HEK293 (cell line): ENCODE measurements at regions not wholly inside any gene's neighbourhood (a gene's known extent, or its start where the extent isn't known, plus 50 kb on each side); places are given as distances from the start of the nearest gene placed in this dataset.

Source experiments
- FEZF1 ChIP-seq: fragments of 450-650 bp; formaldehyde crosslinking; IDR thresholded peaks from 2 replicates; pipeline ENCODE4 v1.5.1; 2016; ENCODE audit warnings: missing biosample characterization, missing genetic modification characterization
- GLIS1 ChIP-seq: fragments of 450-650 bp; formaldehyde crosslinking; IDR thresholded peaks from 2 replicates; pipeline ENCODE4 v1.5.1; 2016; ENCODE audit warnings: missing biosample characterization, missing genetic modification characterization
- SP7 ChIP-seq: fragments of 450-650 bp; formaldehyde crosslinking; IDR thresholded peaks from 2 replicates; pipeline ENCODE4 v1.5.1; 2016; ENCODE audit warnings: missing biosample characterization, missing genetic modification characterization
- TRIM28 ChIP-seq: IDR thresholded peaks from 2 replicates; pipeline ENCODE4 v1.6.1; 2011; ENCODE audit warnings: low read length, control low read depth, borderline replicate concordance
- ZBTB20 ChIP-seq: fragments of 450-650 bp; formaldehyde crosslinking; IDR thresholded peaks from 2 replicates; pipeline ENCODE4 v1.5.1; 2016; ENCODE audit warnings: missing biosample characterization, missing genetic modification characterization
- ZBTB44 ChIP-seq: fragments of 450-650 bp; IDR thresholded peaks from 2 replicates; pipeline ENCODE4 v1.5.1; 2018; ENCODE audit warnings: missing biosample characterization, mild to moderate bottlenecking, missing genetic modification characterization
- ZBTB8A ChIP-seq: fragments of 450-650 bp; formaldehyde crosslinking; IDR thresholded peaks from 2 replicates; pipeline ENCODE4 v1.5.1; 2016; ENCODE audit warnings: missing biosample characterization, missing genetic modification characterization
- ZIC2 ChIP-seq: fragments of 450-650 bp; formaldehyde crosslinking; IDR thresholded peaks from 2 replicates; pipeline ENCODE4 v1.5.1; 2016; ENCODE audit warnings: missing biosample characterization, missing genetic modification characterization
- ZNF112 ChIP-seq: fragments of 450-650 bp; formaldehyde crosslinking; IDR thresholded peaks from 2 replicates; pipeline ENCODE4 v1.5.0; 2017; ENCODE audit warnings: missing biosample characterization, missing genetic modification characterization
- ZNF140 ChIP-seq: fragments of 450-650 bp; formaldehyde crosslinking; IDR thresholded peaks from 2 replicates; pipeline ENCODE4 v1.5.1; 2016; ENCODE audit warnings: missing biosample characterization, missing genetic modification characterization
- ZNF274 ChIP-seq, 2 experiments: fragments of 200-500 bp in 1 of 2; fragments of 450-650 bp in 1 of 2; sonication (Bioruptor generic) in 1 of 2; formaldehyde crosslinking in 1 of 2; IDR thresholded peaks; 2 replicates each; pipeline versions ENCODE4 v1.5.1 to v1.6.1; 2014 to 2016; ENCODE audit warnings: borderline replicate concordance in 1 of 2, inconsistent platforms in 1 of 2, low read length in 1 of 2, missing biosample characterization in 1 of 2, missing genetic modification characterization in 1 of 2
- ZNF394 ChIP-seq: fragments of 450-650 bp; formaldehyde crosslinking; IDR thresholded peaks from 2 replicates; pipeline ENCODE4 v1.5.1; 2016; ENCODE audit warnings: missing biosample characterization, missing genetic modification characterization, mild to moderate bottlenecking, moderate library complexity, borderline replicate concordance
- ZNF398 ChIP-seq: fragments of 450-650 bp; formaldehyde crosslinking; IDR thresholded peaks from 2 replicates; pipeline ENCODE4 v1.5.1; 2017; ENCODE audit warnings: missing biosample characterization, missing genetic modification characterization
- ZNF423 ChIP-seq: fragments of 450-650 bp; formaldehyde crosslinking; IDR thresholded peaks from 2 replicates; pipeline ENCODE4 v1.5.1; 2016; ENCODE audit warnings: missing biosample characterization, missing genetic modification characterization
- ZNF473 ChIP-seq: fragments of 450-650 bp; formaldehyde crosslinking; IDR thresholded peaks from 2 replicates; pipeline ENCODE4 v1.5.1; 2017; ENCODE audit warnings: missing biosample characterization, missing genetic modification characterization
- ZNF488 ChIP-seq: fragments of 450-650 bp; formaldehyde crosslinking; IDR thresholded peaks from 2 replicates; pipeline ENCODE4 v1.5.1; 2016; ENCODE audit warnings: missing biosample characterization, missing genetic modification characterization
- ZNF580 ChIP-seq: fragments of 450-650 bp; formaldehyde crosslinking; IDR thresholded peaks from 2 replicates; pipeline ENCODE4 v1.5.1; 2016; ENCODE audit warnings: missing biosample characterization, missing genetic modification characterization
- ZNF768 ChIP-seq: fragments of 450-650 bp; formaldehyde crosslinking; IDR thresholded peaks from 2 replicates; pipeline ENCODE4 v1.5.1; 2018; ENCODE audit warnings: missing biosample characterization, mild to moderate bottlenecking, missing genetic modification characterization
- ZSCAN23 ChIP-seq: fragments of 450-650 bp; formaldehyde crosslinking; IDR thresholded peaks from 2 replicates; pipeline ENCODE4 v1.5.1; 2016; ENCODE audit warnings: missing biosample characterization, missing genetic modification characterization
- TF ChIP-seq, protein P1 (sequence below): fragments of 450-650 bp; formaldehyde crosslinking; IDR thresholded peaks from 2 replicates; pipeline ENCODE4 v1.5.1; 2016; ENCODE audit warnings: missing biosample characterization, missing genetic modification characterization
- TF ChIP-seq, protein P2 (sequence below): fragments of 450-650 bp; formaldehyde crosslinking; IDR thresholded peaks from 2 replicates; pipeline ENCODE4 v1.5.1; 2016; ENCODE audit warnings: missing biosample characterization, missing genetic modification characterization
- TF ChIP-seq, protein P3 (sequence below): fragments of 450-650 bp; formaldehyde crosslinking; IDR thresholded peaks from 2 replicates; pipeline ENCODE4 v1.5.1; 2016; ENCODE audit warnings: missing biosample characterization, missing genetic modification characterization, borderline replicate concordance

DNA sequence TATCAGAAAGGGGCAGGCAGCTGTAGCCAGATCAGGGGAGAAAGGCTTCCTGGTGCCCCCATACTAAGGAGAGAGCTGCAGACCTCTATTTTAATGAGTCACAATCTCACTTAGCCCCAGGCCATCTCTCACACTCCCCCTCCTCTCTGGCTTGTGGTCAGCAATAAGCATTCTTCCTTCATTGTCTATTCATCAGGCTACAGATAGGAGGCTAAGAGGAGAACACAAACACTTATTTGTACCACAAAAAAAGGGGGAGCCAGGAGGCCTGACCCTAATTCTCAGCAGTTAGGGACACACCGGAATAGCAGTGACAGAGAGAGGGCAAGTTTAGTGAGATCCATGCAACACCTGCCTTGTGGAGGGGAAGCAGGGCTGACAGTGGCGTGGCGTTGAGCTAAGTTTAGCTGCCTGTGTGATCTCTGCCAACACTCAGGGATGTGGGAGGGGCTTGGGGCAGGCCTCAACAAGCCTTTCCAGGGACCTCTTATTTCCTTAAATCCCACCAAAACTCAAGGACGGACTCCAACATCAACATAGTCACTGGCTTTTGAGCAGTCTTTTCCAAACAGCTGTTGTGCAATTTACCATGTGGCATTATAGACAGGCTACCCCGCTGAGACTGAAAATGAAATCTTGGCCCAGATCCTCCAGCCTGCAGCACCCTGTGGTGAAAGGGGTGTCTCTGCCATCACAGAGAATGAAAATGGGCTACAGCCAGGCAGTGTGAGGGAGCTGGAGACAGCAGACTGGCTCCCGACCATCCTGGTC, 191.9 kb upstream of the TSC22D2 start (continued):
- TF ChIP-seq ZNF488 (tag by site-specific recombination) (no peak), TRIM28 (peak; percentile 87), ZNF580 (tag by site-specific recombination) (no peak), ZNF473 (tag by site-specific recombination) (no peak), SP7 (tag by site-specific recombination) (peak; percentile 33; the same call in 1 of the 2 replicates), ZNF423 (tag by site-specific recombination) (0 out of 2 replicates have a peak, but pooled peaks have one; percentile 40), ZNF768 (no peak), ZBTB44 (peak; percentile 71), ZNF394 (tag by site-specific recombination) (no peak), ZSCAN23 (no peak), ZBTB8A (tag by site-specific recombination) (peak; percentile 81), ZNF112 (tag by site-specific recombination) (no peak), ZNF140 (no peak), ZNF398 (tag by site-specific recombination) (peak; percentile 3; the same call in 1 of the 2 replicates), ZBTB20 (tag by site-specific recombination) (peak; percentile 84), ZNF274 (IDR thresholded peaks at IDR 0.05; ENCODE audit: low read length) (no peak), ZNF274 (tag by site-specific recombination; IDR thresholded peaks at IDR 0.05; ENCODE audit: borderline replicate concordance) (no peak), GLIS1 (peak; percentile 47; the same call in 1 of the 2 replicates), FEZF1 (tag by site-specific recombination) (peak; percentile 71), ZIC2 (tag by site-specific recombination) (peak; percentile 54)
- TF ChIP-seq, protein P1, sequence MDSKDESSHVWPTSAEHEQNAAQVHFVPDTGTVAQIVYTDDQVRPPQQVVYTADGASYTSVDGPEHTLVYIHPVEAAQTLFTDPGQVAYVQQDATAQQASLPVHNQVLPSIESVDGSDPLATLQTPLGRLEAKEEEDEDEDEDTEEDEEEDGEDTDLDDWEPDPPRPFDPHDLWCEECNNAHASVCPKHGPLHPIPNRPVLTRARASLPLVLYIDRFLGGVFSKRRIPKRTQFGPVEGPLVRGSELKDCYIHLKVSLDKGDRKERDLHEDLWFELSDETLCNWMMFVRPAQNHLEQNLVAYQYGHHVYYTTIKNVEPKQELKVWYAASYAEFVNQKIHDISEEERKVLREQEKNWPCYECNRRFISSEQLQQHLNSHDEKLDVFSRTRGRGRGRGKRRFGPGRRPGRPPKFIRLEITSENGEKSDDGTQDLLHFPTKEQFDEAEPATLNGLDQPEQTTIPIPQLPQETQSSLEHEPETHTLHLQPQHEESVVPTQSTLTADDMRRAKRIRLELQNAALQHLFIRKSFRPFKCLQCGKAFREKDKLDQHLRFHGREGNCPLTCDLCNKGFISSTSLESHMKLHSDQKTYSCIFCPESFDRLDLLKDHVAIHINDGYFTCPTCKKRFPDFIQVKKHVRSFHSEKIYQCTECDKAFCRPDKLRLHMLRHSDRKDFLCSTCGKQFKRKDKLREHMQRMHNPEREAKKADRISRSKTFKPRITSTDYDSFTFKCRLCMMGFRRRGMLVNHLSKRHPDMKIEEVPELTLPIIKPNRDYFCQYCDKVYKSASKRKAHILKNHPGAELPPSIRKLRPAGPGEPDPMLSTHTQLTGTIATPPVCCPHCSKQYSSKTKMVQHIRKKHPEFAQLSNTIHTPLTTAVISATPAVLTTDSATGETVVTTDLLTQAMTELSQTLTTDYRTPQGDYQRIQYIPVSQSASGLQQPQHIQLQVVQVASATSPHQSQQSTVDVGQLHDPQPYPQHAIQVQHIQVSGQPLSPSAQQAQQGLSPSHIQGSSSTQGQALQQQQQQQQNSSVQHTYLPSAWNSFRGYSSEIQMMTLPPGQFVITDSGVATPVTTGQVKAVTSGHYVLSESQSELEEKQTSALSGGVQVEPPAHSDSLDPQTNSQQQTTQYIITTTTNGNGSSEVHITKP (tag by site-specific recombination), result peak; percentile 60; the same call in 1 of the 2 replicates
- TF ChIP-seq, protein P2, sequence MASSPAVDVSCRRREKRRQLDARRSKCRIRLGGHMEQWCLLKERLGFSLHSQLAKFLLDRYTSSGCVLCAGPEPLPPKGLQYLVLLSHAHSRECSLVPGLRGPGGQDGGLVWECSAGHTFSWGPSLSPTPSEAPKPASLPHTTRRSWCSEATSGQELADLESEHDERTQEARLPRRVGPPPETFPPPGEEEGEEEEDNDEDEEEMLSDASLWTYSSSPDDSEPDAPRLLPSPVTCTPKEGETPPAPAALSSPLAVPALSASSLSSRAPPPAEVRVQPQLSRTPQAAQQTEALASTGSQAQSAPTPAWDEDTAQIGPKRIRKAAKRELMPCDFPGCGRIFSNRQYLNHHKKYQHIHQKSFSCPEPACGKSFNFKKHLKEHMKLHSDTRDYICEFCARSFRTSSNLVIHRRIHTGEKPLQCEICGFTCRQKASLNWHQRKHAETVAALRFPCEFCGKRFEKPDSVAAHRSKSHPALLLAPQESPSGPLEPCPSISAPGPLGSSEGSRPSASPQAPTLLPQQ (tag by site-specific recombination), result peak; percentile 51; the same call in 1 of the 2 replicates
- TF ChIP-seq, protein P3, sequence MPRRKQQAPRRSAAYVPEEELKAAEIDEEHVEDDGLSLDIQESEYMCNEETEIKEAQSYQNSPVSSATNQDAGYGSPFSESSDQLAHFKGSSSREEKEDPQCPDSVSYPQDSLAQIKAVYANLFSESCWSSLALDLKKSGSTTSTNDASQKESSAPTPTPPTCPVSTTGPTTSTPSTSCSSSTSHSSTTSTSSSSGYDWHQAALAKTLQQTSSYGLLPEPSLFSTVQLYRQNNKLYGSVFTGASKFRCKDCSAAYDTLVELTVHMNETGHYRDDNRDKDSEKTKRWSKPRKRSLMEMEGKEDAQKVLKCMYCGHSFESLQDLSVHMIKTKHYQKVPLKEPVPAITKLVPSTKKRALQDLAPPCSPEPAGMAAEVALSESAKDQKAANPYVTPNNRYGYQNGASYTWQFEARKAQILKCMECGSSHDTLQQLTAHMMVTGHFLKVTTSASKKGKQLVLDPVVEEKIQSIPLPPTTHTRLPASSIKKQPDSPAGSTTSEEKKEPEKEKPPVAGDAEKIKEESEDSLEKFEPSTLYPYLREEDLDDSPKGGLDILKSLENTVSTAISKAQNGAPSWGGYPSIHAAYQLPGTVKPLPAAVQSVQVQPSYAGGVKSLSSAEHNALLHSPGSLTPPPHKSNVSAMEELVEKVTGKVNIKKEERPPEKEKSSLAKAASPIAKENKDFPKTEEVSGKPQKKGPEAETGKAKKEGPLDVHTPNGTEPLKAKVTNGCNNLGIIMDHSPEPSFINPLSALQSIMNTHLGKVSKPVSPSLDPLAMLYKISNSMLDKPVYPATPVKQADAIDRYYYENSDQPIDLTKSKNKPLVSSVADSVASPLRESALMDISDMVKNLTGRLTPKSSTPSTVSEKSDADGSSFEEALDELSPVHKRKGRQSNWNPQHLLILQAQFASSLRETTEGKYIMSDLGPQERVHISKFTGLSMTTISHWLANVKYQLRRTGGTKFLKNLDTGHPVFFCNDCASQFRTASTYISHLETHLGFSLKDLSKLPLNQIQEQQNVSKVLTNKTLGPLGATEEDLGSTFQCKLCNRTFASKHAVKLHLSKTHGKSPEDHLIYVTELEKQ (tag by site-specific recombination), result no peak
